Urinary bladder (tissue), 3 donors: ENCODE measurements at regions not wholly inside any gene's neighbourhood (a gene's known extent, or its start where the extent isn't known, plus 50 kb on each side); places are given as distances from the start of the nearest gene placed in this dataset.

Experiments used
- DNase-seq: peaks from one replicate; pipeline ENCODE4 v3.0.0-alpha.2; 2015; ENCODE audit errors: extremely low spot score
- H3K27ac ChIP-seq: one replicate; pipeline ENCODE4 v1.5.1; 2013; ENCODE audit warnings: low read depth, mild to moderate bottlenecking, moderate library complexity
- H3K36me3 ChIP-seq: one replicate; pipeline ENCODE4 v1.6.1; 2013; ENCODE audit warnings: mild to moderate bottlenecking, moderate library complexity; ENCODE audit not compliant: insufficient read depth
- H3K4me1 ChIP-seq: one replicate; pipeline ENCODE4 v1.6.1; 2013; ENCODE audit warnings: mild to moderate bottlenecking, moderate library complexity; ENCODE audit not compliant: insufficient read depth
- H3K4me3 ChIP-seq: one replicate; pipeline ENCODE4 v1.5.1; 2013; ENCODE audit warnings: low read depth, low read length
- WGBS: extraction: QIAGEN DNeasy Blood & Tissue Kit; methylation state at CpG from one replicate; pipeline ENCODE4 v1.1.7; 2013; 5-methylcytosine and 5-hydroxymethylcytosine counted together
- donor health status: healthy with polysubstance abuse.
- donor health status: healthy.

DNA sequence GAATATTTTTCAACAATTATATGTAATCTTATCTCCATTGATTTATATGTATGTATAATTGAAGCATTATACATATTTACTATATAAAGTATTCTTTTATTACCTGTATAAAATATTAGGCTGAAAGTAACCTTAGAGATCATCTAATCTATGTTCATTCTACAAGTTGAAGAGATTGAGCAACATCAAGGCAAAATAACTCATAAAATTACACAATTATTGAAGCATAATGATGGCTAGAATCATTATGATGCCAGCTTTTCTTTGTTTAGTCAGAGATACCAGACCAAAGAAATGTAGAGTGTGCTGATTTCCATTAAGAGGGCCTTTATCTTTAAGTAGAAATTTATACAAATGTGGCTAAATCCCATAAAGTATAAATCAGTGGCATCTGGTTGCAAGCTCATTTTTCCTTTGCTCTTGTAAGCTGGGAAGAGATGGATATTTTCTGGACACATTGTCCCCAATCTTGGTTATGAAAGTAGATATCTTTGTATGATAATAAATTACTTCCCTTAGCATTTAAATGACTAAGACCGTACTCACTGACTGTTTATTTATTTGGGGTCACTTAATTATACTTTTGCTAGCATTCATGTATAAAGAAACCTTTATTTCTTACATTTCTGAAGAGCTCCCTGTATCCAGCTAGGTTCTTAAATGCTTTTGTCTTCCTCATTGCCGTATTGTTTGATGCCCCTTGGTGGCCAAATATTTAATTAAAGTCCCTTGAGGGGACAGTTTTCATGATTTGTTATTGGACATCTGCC, 339.8 kb downstream of the PCDH7 start:
- Histone ChIP-seq H3K4me3 (no peak overlapping the region), H3K27ac (no peak overlapping the region), H3K4me1 (no peaks in the 10 kb centered on the region), H3K36me3 (no peaks in the 10 kb centered on the region)
- DNase-seq = no peak
- WGBS = 65% methylated on average over 2 of the region's 2 CpGs

- WGBS = 94% methylated on average over 3 of the region's 3 CpGs
- H3K36me3 ChIP-seq = no peaks in the 10 kb centered on the region
- no peak for DNase-seq
- no peak overlapping the region for H3K27ac ChIP-seq
- H3K4me3 ChIP-seq = no peak overlapping the region
- H3K4me1 ChIP-seq = no peaks in the 10 kb centered on the region
Measured at GRCh38 chr4:31065086-31065485, 344.9 kb downstream of the PCDH7 start.

- 81% methylated on average over 11 of the region's 11 CpGs for WGBS
- H3K36me3 ChIP-seq = no peaks in the 10 kb centered on the region
- no peak for DNase-seq
- no peak overlapping the region for H3K27ac ChIP-seq
- H3K4me3 ChIP-seq = no peak overlapping the region
- H3K4me1 ChIP-seq = no peaks in the 10 kb centered on the region
Measured at GRCh38 chr4:31068257-31069075, 348.3 kb downstream of the PCDH7 start.

DNA sequence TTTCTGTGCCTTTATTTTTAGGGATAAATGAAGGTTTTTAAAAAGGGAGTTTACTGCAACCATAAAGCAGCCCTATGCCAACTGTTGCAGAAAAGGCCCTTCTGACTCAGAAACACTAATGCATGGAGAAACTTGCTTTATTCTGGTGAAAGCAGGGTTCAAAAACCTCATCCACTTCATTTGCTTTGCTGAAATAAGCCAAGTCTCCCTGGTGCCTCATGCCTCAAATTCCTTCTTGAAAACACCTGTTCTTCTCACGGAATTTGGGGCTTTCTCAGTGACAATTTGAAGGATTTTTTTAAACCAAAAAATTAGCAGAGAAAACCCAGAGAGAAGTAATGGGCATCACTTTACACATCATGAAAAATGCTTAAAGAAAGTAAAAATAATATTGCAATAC, 349.0 kb downstream of the PCDH7 start:
- DNase-seq = no peak
- 90% methylated on average over 1 of the region's 1 CpG for WGBS
- H3K36me3 ChIP-seq = no peaks in the 10 kb centered on the region
- no peak overlapping the region for H3K27ac ChIP-seq
- H3K4me3 ChIP-seq = no peak overlapping the region
- no peaks in the 10 kb centered on the region for H3K4me1 ChIP-seq

- 71% methylated on average over 3 of the region's 3 CpGs for WGBS
- H3K4me3 ChIP-seq = no peak overlapping the region
- H3K27ac ChIP-seq = no peak overlapping the region
- no peaks in the 10 kb centered on the region for H3K4me1 ChIP-seq
- no peak for DNase-seq
- no peaks in the 10 kb centered on the region for H3K36me3 ChIP-seq
Measured at GRCh38 chr4:31071508-31072486, 351.6 kb downstream of the PCDH7 start.

- no peak overlapping the region for H3K4me3 ChIP-seq
- 28% methylated on average over 1 of the region's 1 CpG for WGBS
- no peak for DNase-seq
- H3K4me1 ChIP-seq = no peaks in the 10 kb centered on the region
- no peaks in the 10 kb centered on the region for H3K36me3 ChIP-seq
- no peak overlapping the region for H3K27ac ChIP-seq
Measured at GRCh38 chr4:31075969-31076368, 355.8 kb downstream of the PCDH7 start.

DNA sequence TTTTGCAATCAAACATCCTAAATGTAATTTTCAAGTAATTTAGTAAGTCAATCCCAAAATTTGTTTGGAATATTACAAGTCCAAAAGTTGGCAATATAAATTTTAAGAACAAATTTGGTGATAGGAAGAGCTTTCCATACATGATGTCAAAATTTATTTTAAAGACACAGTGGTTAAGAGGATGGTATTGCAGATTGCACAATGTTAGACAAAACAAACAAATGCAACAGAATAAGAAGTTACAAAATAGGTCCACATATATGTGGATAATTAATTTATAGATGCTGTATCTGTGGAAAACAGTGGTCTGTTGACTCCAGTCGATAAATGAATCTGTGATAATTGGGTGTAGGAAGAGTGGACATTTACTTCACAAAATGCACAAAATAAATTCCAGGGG, 358.5 kb downstream of the PCDH7 start:
- H3K27ac ChIP-seq = no peak overlapping the region
- H3K4me1 ChIP-seq = no peaks in the 10 kb centered on the region
- no peak for DNase-seq
- no peaks in the 10 kb centered on the region for H3K36me3 ChIP-seq
- no peak overlapping the region for H3K4me3 ChIP-seq
- 97% methylated on average over 1 of the region's 1 CpG for WGBS

DNA sequence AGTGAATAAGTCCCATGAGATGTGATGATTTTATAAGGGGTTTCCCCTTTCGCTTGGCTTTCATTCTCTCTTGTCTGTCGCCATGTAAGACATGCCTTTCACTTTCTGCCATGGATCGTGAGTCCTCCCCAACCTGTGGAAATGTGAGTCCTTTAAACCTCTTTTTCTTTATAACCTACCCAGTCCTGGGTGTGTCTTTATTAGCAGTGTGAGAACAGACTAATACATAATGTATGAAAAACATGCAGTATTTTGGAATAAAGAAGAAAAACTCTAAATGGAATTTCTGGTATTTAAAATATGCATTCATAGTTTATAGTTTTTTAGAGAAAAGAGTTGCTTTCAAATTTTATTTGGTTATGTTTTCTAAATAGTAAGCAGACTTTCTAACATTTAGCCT, 360.7 kb downstream of the PCDH7 start:
- Histone ChIP-seq H3K4me3 (no peak overlapping the region), H3K4me1 (no peaks in the 10 kb centered on the region), H3K36me3 (no peaks in the 10 kb centered on the region), H3K27ac (no peak overlapping the region)
- no peak for DNase-seq
- WGBS = 89% methylated on average over 3 of the region's 3 CpGs

- Histone ChIP-seq H3K4me1 (no peaks in the 10 kb centered on the region), H3K36me3 (no peaks in the 10 kb centered on the region), H3K27ac (no peak overlapping the region), H3K4me3 (no peak overlapping the region)
- DNase-seq = no peak
Measured at GRCh38 chr4:31081366-31081765, 361.2 kb downstream of the PCDH7 start.

GRCh38 chr4:31083456-31083855, 363.3 kb downstream of the PCDH7 start:
- no peak overlapping the region for H3K4me3 ChIP-seq
- H3K27ac ChIP-seq = no peak overlapping the region
- no peaks in the 10 kb centered on the region for H3K36me3 ChIP-seq
- H3K4me1 ChIP-seq = no peaks in the 10 kb centered on the region
- 23% methylated on average over 3 of the region's 3 CpGs for WGBS
- no peak for DNase-seq

- 86% methylated on average over 9 of the region's 9 CpGs for WGBS
- Histone ChIP-seq H3K4me1 (no peaks in the 10 kb centered on the region), H3K27ac (no peak overlapping the region), H3K4me3 (no peak overlapping the region), H3K36me3 (no peaks in the 10 kb centered on the region)
- no peak for DNase-seq
Measured at GRCh38 chr4:31084806-31085416, 364.7 kb downstream of the PCDH7 start.

DNA sequence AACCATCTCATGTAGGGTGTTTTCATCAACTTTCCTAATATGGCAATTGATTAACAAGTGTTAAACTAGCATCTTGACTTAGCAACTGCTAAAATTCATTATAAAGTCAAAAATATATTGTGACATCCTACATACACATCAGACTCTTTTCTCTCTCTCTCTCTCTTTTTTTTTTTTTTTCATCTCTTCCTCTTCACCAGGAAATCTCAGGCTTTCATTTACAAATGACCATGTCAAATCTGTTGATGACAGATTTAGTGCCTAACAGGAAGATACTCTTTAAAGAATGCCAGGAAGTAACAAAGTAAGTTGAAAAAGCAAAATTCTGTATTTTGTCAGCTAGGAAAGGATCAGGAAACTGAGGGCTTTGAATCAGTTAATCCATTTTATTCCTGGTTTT, 365.5 kb downstream of the PCDH7 start:
- Histone ChIP-seq H3K4me3 (no peak overlapping the region), H3K4me1 (no peaks in the 10 kb centered on the region), H3K27ac (no peak overlapping the region), H3K36me3 (no peaks in the 10 kb centered on the region)
- DNase-seq = no peak

DNA sequence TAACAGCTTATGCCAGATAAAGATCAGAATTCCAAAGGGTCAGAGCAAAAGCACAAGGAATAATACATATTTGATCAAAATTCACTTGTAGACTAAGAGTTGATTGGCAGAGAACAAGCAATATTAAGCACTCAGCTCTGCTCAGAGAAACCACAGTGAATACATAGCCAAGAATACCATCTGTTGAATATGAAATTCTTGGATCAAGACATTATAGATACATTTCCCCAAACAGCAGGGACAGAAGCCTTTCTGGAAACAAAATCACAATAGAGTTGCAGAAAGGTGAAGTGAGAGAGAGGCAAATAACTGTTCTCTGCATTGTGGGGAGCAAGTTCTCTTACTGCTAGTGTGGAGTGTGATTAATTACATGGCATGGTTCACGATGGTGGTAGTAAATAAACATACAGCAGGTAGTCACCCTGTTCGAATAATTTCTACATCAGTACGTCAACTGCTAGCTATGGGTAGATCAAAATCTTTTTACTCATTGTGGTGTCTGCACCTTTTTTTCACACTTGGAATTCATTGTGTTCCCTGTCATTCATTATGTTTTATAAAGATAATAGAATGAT, 366.7 kb downstream of the PCDH7 start:
- H3K27ac ChIP-seq = no peak overlapping the region
- H3K36me3 ChIP-seq = no peaks in the 10 kb centered on the region
- no peak overlapping the region for H3K4me3 ChIP-seq
- DNase-seq = no peak
- 80% methylated on average over 3 of the region's 3 CpGs for WGBS
- no peaks in the 10 kb centered on the region for H3K4me1 ChIP-seq
